Glutamatergic neuron (in vitro differentiated cells): ENCODE measurements at regions not wholly inside any gene's neighbourhood (a gene's known extent, or its start where the extent isn't known, plus 50 kb on each side); places are given as distances from the start of the nearest gene placed in this dataset.

ENCODE experiments used
- DNase-seq: peaks from one replicate; pipeline ENCODE4 v3.0.0; 2022
- H3K27ac Mint-ChIP-seq: one replicate; pipeline ENCODE4 v1.8.0; 2020; ENCODE audit warnings: mild to moderate bottlenecking, mixed read lengths, inconsistent platforms; ENCODE audit not compliant: unreplicated experiment
- H3K27me3 Mint-ChIP-seq: one replicate; pipeline ENCODE4 v1.8.0; 2020; ENCODE audit warnings: mild to moderate bottlenecking, moderate library complexity, mixed read lengths, inconsistent platforms; ENCODE audit not compliant: unreplicated experiment
- H3K36me3 Mint-ChIP-seq: one replicate; pipeline ENCODE4 v1.8.0; 2020; ENCODE audit warnings: mild to moderate bottlenecking, mixed read lengths, inconsistent platforms; ENCODE audit not compliant: unreplicated experiment
- H3K4me1 Mint-ChIP-seq: one replicate; pipeline ENCODE4 v1.8.0; 2020; ENCODE audit warnings: mild to moderate bottlenecking, low read depth, mixed read lengths, inconsistent platforms; ENCODE audit not compliant: unreplicated experiment
- H3K4me3 Mint-ChIP-seq: one replicate; pipeline ENCODE4 v1.8.0; 2020; ENCODE audit warnings: mild to moderate bottlenecking, mixed read lengths, inconsistent platforms; ENCODE audit not compliant: unreplicated experiment
- H3K9me3 Mint-ChIP-seq: one replicate; pipeline ENCODE4 v1.8.0; 2020; ENCODE audit warnings: mild to moderate bottlenecking, moderate library complexity, mixed read lengths, inconsistent platforms; ENCODE audit not compliant: unreplicated experiment
- TF ChIP-seq, protein P1 (sequence below): fragments of 200-600 bp; sonication (generic); IDR thresholded peaks from one replicate; pipeline ENCODE4 v1.5.0; 2021; ENCODE audit not compliant: partially characterized antibody, unreplicated experiment

DNA sequence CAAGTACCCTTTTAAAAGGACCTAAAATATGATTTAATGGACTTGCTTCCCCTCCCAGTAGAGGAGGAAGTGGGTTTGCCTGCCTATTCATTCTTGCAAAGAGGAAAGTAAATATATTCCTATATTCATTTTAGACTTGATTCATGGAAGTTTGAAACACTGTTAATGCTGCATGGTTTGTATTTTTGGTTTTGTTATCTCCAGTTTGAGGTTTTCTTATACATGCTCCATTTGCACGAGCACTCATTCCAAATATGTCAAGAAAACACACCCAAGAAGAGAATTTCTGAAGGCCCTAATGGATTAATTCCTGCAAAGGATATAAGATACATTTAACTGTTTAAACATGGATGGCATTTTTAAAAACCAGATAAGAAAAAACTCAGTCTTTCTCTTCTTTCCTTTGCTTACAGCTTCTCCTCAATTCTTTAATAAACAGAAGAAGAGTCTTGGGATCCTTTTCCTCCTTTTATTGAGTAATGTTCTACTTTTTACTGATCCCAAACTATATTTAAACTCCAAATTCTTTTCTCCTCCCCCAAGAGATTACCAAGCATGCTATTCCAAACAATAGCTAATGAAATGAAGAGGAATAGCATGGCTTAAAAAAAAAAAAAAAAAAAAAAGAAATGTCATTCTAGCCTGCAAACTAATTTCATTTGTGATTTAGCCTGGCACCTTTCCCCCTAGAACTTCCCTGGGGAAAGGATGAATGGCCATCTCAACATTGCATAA is 54.6 kb upstream of the LDB2 start:
- Mint-ChIP-seq H3K27me3 (no peaks in the 10 kb centered on the region), H3K9me3 (no peaks in the 10 kb centered on the region), H3K36me3 (no peaks in the 10 kb centered on the region), H3K4me1 (no peaks in the 10 kb centered on the region), H3K4me3 (no peak overlapping the region), H3K27ac (no peak overlapping the region)
- DNase-seq: no peak
- TF ChIP-seq, protein P1, sequence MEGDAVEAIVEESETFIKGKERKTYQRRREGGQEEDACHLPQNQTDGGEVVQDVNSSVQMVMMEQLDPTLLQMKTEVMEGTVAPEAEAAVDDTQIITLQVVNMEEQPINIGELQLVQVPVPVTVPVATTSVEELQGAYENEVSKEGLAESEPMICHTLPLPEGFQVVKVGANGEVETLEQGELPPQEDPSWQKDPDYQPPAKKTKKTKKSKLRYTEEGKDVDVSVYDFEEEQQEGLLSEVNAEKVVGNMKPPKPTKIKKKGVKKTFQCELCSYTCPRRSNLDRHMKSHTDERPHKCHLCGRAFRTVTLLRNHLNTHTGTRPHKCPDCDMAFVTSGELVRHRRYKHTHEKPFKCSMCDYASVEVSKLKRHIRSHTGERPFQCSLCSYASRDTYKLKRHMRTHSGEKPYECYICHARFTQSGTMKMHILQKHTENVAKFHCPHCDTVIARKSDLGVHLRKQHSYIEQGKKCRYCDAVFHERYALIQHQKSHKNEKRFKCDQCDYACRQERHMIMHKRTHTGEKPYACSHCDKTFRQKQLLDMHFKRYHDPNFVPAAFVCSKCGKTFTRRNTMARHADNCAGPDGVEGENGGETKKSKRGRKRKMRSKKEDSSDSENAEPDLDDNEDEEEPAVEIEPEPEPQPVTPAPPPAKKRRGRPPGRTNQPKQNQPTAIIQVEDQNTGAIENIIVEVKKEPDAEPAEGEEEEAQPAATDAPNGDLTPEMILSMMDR: no peak

DNA sequence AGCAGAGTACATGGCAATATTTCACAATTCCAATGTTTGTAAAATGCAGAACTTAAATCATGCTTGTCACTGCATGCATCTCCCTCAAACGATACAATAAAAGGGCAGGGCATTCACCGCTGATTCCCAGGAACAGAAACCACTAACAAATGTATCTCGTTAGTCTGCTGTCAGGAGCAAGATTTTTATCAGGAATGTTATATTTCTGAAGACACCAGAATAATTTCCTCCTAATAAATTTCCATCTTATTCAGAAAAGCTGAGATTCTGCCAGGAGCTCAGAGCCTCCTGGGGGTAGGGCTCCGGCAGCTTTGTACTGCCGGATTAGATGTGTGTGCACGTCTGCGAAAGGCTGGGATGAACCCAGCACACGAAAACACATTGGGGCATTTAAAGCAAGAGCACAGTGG is 54.0 kb upstream of the LDB2 start:
- Mint-ChIP-seq H3K27ac (no peak overlapping the region), H3K9me3 (no peaks in the 10 kb centered on the region), H3K27me3 (no peaks in the 10 kb centered on the region), H3K4me1 (no peaks in the 10 kb centered on the region), H3K4me3 (no peak overlapping the region), H3K36me3 (no peaks in the 10 kb centered on the region)
- no peak for DNase-seq
- TF ChIP-seq, protein P1: no peak
